Fibroblast of mammary gland (primary cell): ENCODE measurements at regions not wholly inside any gene's neighbourhood (a gene's known extent, or its start where the extent isn't known, plus 50 kb on each side); places are given as distances from the start of the nearest gene placed in this dataset.
"Not testable (repeated sequence)": the region's sequence is repeated elsewhere in the genome, so short reads cannot be mapped to it uniquely, and the experiment has no call there.

ENCODE experiments used
- DNase-seq: peaks from one replicate; pipeline ENCODE4 v3.0.0-alpha.2; 2010; ENCODE audit warnings: low read depth
- H3K4me3 ChIP-seq: 2 replicates; pipeline ENCODE4 v1.5.1; 2011; ENCODE audit warnings: low read depth, mild to moderate bottlenecking, low read length, moderate library complexity; ENCODE audit not compliant: control insufficient read depth
- CTCF ChIP-seq: conservative IDR thresholded peaks from 2 replicates; pipeline ENCODE4 v1.5.1; 2011; ENCODE audit warnings: low read depth, low read length, inconsistent platforms; ENCODE audit not compliant: control insufficient read depth, insufficient read depth

- DNase-seq, H3K4me3 ChIP-seq: not testable (repeated sequence)
Measured at GRCh38 chr16:88237314-88237713, 145.4 kb upstream of the ZNF469 start.

- DNase-seq, H3K4me3 ChIP-seq: not testable (repeated sequence)
Measured at GRCh38 chr16:88237761-88238415, 144.9 kb upstream of the ZNF469 start.

- not testable (repeated sequence) for H3K4me3 ChIP-seq
- peak; percentile 98 for DNase-seq
Measured at GRCh38 chr16:88238732-88239274, 144.0 kb upstream of the ZNF469 start.

- not testable (repeated sequence) for H3K4me3 ChIP-seq
- DNase-seq = peak; percentile 95
Measured at GRCh38 chr16:88240118-88240517, 142.6 kb upstream of the ZNF469 start.

- not testable (repeated sequence) for DNase-seq, H3K4me3 ChIP-seq
Measured at GRCh38 chr16:88240776-88241175, 142.0 kb upstream of the ZNF469 start.

- peak; percentile 2 for TF ChIP-seq CTCF
- not testable (repeated sequence) for DNase-seq, H3K4me3 ChIP-seq
Measured at GRCh38 chr16:88241404-88242311, 141.1 kb upstream of the ZNF469 start.

GRCh38 chr16:88242312-88243295 is 140.2 kb upstream of the ZNF469 start:
- not testable (repeated sequence) for H3K4me3 ChIP-seq
- peak; percentile 94 for DNase-seq

- DNase-seq, H3K4me3 ChIP-seq: not testable (repeated sequence)
Measured at GRCh38 chr16:88243921-88244320, 138.8 kb upstream of the ZNF469 start.

- H3K4me3 ChIP-seq = not testable (repeated sequence)
- peak; percentile 99 for DNase-seq
Measured at GRCh38 chr16:88245241-88246081, 137.3 kb upstream of the ZNF469 start.

GRCh38 chr16:88246955-88247582 is 135.7 kb upstream of the ZNF469 start:
- not testable (repeated sequence) for DNase-seq, H3K4me3 ChIP-seq

- not testable (repeated sequence) for H3K4me3 ChIP-seq
- DNase-seq = peak; percentile 58
Measured at GRCh38 chr16:88247583-88247966, 135.2 kb upstream of the ZNF469 start.

- not testable (repeated sequence) for DNase-seq, H3K4me3 ChIP-seq
Measured at GRCh38 chr16:88248761-88249160, 134.0 kb upstream of the ZNF469 start.

GRCh38 chr16:88250381-88250780 is 132.4 kb upstream of the ZNF469 start:
- H3K4me3 ChIP-seq, DNase-seq: not testable (repeated sequence)

- not testable (repeated sequence) for H3K4me3 ChIP-seq, DNase-seq
Measured at GRCh38 chr16:88252057-88252794, 130.5 kb upstream of the ZNF469 start.

- not testable (repeated sequence) for DNase-seq
Measured at GRCh38 chr16:88258141-88258540, 124.6 kb upstream of the ZNF469 start.

More at GRCh38 chr16:88258141-88258540, 124.6 kb upstream of the ZNF469 start:
- H3K4me3 ChIP-seq = not testable (repeated sequence)
